ENCODE measurements at regions not wholly inside any gene's neighbourhood (a gene's known extent, or its start where the extent isn't known, plus 50 kb on each side); places are given as distances from the start of the nearest gene placed in this dataset.
"Not testable (repeated sequence)": the region's sequence is repeated elsewhere in the genome, so short reads cannot be mapped to it uniquely, and the experiment has no call there.

DNA sequence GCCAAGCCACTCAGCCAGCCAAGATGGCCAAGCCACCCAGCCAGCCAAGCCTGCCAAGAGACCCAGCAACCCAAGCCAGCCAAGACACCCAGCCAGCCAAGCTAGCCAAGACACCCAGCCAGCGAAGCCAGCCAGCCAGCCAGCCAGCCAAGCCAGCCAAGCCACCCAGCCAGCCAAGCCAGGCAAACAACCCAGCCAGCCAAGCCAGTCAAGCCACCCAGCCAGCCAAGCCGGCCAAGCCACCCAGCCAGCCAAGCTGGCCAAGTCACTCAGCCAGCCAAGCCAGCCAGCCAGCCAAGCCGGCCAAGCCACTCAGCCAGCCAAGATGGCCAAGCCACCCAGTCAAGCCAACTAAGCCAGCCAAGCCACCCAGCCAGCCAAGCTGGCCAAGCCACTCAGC is 337.5 kb upstream of the PLGLB2 start:
- not testable (repeated sequence) for DNase-seq (ENCODE audit: low read depth)

DNA sequence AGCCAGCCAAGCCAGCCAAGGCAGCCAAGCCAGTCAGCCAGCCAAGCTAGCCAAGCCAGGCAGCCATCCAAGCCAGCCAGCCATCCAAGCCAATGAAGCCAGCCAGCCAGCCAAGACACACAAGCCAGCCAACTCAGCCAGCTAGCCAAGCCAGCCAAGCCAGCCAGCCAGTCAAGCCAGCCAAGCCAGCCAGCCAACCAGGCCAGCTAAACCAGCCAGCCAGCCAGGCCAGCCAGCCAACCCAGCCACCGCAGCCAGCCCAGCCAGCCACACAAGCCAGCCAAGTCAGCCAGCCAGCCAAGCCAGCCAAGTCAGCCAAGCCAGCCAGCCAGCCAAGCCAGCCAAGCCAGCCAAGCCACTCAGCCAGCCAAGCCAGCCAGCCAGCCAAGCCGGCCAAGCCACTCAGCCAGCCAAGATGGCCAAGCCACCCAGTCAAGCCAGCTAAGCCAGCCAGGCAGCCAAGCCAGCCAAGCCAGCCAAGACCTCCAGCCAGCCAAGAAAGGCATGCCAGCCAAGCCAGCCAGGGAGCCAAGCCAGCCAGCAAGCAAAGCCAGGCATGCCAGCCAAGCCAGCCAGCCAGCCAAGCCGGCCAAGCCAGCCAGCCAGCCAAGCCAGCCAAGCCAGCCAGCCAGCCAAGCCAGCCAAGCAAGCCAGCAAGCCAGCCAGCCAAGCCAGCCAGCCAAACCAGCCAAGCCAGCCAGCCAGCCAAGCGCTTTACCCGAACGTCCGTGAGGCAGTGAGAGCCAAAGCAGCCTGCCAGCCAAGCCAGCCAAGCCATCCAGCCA is 335.7 kb upstream of the PLGLB2 start:
- DNase-seq (ENCODE audit: low read depth) = not testable (repeated sequence)

DNA sequence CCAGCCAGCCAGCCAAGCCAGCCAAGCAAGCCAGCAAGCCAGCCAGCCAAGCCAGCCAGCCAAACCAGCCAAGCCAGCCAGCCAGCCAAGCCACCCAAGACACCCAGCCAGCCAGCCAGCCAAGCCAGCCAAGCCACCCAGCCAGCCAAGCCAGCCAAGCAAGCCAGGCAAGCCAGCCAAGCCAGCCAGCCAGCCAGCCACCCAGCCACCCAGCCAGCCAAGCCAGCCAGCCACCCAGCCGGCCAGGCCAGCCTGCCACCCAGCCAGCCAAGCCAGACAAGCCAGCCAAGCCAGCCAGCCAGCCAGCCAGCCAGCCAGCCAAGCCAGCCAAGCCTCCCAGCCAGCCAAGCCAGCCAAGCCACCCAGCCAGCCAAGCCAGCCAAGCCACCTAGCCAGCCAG is 333.6 kb upstream of the PLGLB2 start:
- not testable (repeated sequence) for DNase-seq (ENCODE audit: low read depth)

DNA sequence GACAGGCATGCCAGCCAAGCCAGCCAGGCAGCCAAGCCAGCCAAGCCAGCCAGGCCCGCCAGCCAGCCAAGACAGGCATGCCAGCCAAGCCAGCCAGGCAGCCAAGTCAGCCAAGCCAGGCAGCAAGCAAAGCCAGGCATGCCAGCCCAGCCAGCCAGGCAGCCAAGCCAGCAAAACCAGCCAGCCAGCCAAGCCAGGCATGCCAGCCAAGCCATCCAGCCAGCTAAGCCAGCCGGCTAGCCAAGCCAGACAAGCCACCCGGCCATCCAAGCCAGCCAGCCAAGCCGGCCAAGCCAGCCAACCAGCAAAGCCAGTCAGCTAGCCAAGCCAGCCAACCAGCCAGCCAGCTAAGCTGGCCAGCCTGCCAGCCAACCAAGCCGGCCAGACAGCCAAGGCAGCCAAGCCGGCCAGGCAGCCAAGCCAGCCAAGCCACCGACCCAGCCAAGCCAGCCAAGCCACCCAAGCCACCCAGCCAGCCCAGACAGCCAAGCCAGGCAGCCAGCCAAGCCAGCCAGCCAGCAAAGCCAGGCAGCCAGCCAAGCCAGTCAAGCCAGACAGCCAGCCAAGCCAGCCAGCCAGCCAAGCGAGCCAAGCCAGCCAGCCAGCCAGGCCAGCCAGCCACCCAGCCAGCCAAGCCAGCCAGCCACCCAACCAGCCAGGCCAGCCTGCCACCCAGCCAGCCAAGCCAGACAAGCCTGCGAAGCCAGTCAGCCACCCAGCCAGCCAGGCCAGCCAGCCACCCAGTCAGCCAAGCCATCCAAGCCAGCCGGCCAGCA is 332.9 kb upstream of the PLGLB2 start:
- DNase-seq (ENCODE audit: low read depth) = not testable (repeated sequence)

DNA sequence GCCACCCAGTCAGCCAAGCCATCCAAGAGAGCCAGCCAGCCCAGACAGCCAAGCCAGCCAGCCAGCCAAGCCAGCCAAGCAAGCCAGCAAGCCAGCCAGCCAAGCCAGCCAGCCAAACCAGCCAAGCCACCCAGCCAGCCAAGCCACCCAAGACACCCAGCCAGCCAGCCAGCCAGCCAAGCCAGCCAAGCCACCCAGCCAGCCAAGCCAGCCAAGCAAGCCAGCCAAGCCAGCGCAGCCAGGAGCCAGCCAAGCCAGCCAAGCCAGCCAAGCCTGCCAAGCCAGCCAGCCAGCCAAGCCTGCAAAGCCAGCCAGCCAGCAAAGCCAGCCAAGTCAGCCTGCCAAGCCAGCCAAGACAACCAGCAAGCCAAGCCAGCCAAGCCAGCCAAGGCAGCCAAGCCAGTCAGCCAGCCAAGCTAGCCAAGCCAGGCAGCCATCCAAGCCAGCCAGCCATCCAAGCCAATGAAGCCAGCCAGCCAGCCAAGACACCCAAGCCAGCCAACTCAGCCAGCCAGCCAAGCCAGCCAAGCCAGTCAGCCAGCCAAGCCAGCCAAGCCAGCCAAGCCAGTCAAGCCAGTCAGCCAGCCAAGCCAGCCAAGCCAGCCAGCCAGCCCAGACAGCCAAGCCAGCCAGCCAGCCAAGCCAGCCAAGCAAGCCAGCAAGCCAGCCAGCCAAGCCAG is 332.2 kb upstream of the PLGLB2 start:
- DNase-seq (ENCODE audit: low read depth) = not testable (repeated sequence)

DNA sequence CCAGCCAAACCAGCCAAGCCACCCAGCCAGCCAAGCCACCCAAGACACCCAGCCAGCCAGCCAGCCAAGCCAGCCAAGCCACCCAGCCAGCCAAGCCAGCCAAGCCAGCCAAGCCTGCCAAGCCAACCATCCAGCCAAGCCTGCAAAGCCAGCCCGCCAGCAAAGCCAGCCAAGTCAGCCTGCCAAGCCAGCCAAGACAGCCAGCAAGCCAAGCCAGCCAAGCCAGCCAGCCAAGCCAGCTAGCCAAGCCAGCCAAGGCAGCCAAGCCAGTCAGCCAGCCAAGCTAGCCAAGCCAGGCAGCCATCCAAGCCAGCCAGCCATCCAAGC is 331.7 kb upstream of the PLGLB2 start:
- DNase-seq (ENCODE audit: low read depth) = not testable (repeated sequence)

DNA sequence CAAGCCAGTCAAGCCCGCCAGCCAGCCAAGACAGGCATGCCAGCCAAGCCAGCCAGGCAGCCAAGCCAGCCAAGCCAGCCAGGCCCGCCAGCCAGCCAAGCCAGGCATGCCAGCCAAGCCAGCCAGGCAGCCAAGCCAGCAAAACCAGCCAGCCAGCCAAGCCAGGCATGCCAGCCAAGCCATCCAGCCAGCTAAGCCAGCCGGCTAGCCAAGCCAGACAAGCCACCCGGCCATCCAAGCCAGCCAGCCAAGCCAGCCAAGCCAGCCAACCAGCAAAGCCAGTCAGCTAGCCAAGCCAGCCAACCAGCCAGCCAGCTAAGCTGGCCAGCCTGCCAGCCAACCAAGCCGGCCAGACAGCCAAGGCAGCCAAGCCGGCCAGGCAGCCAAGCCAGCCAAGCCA is 330.7 kb upstream of the PLGLB2 start:
- DNase-seq (ENCODE audit: low read depth) = not testable (repeated sequence)

DNA sequence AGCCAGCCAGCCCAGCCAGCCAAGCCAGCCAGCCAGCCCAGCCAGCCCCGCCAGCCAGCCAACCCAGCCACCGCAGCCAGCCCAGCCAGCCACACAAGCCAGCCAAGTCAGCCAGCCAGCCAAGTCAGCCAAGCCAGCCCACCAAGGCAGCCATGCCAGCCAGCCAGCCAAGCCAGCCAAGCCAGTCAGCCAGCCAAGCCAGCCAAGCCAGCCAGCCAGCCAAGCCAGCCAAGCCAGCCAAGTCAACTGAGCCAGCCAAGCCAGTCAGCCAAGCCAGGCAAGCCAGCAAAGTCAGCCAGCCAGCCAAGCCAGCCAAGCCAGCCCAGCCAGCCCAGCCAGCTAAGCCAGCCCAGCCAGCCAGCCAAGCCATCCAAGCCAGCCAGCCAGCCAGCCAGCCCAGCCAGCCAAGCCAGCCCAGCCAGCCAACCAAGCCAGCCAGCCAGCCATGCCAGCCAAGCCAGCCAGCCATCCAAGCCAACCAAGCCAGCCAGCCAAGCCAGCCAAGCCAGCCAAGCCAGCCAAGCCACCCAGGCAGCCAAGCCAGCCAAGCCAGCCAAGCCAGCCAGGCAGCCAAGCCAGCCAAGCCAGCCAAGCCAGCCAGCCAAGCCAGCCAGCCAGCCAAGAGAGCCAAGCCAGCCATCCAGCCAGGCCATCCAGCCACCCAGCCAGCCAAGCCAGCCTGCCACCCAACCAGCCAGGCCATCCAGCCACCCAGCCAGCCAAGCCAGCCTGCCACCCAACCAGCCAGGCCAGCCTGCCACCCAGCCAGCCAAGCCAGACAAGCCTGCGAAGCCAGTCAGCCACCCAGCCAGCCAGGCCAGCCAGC is 329.9 kb upstream of the PLGLB2 start:
- not testable (repeated sequence) for DNase-seq (ENCODE audit: low read depth)

DNA sequence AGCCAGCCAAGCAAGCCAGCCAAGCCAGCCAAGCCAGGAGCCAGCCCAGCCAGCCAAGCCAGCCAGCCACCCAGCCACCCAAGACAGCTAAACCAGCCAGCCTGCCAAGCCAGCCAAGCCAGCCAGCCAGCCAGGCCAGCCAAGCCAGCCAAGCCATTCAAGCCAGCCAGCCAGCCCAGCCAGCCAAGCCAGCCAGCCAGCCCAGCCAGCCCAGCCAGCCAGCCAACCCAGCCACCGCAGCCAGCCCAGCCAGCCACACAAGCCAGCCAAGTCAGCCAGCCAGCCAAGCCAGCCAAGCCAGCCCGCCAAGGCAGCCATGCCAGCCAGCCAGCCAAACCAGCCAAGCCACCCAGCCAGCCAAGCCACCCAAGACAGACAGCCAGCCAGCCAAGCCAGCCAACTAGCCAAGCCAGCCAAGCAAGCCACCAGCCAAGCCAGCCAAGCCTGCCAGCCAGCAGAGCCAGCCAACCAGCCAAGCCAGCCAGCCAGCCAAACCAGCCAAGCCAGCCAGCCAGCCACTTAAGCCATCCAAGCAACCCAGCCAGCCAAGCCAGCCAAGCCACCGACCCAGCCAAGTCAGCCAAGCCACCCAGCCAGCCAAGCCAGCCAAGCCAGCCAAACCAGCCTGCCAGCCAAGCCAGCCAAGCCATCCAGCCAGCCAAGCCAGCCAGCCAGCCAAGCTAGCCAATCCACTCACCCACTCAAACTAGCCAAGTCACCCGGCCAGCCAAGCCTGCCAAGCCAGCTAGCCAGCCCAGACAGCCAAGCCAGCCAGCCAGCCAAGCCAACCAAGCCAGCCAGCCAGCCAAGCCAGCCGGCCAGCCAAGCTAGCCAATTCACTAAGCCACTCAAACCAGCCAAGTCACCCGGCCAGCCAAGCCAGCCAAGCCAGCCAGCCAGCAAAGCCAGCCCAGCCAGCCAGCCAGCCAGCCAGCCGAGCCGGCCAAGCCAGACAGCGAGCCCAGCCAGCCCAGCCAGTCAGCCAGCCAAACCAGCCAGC is 328.8 kb upstream of the PLGLB2 start:
- not testable (repeated sequence) for DNase-seq (ENCODE audit: low read depth)

DNA sequence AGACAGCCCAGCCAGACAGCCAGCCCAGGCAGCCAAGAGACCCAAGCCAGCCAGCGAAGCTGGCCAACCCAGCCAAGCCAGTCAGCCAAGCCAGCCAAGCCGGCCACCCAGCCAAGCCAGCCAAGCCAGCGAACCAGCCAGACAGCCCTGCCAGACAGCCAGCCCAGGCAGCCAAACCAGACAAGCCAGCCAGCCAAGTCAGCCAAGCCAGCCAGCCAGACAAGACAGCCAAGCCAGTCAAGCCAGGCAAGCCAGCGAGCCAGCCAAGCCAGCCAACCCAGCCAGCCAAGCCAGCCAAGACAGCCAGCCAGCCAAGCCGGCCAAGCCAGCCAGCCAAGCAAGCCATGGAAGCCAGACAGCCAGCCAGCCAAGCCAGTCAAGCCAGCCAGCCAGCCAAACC is 327.9 kb upstream of the PLGLB2 start:
- not testable (repeated sequence) for DNase-seq (ENCODE audit: low read depth)

DNA sequence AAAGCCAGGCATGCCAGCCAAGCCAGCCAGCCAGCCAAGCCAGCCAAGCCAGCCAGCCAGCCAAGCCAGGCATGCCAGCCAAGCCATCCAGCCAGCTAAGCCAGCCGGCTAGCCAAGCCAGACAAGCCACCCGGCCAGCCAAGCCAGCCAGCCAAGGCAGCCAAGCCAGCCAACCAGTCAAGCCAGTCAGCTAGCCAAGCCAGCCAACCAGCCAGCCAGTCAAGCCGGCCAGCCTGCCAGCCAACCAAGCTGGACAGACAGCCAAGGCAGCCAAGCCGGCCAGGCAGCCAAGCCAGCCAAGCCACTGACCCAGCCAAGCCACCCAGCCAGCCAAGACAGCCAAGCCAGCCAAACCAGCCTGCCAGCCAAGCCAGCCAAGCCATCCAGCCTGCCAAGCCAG is 326.9 kb upstream of the PLGLB2 start:
- not testable (repeated sequence) for DNase-seq (ENCODE audit: low read depth)

DNA sequence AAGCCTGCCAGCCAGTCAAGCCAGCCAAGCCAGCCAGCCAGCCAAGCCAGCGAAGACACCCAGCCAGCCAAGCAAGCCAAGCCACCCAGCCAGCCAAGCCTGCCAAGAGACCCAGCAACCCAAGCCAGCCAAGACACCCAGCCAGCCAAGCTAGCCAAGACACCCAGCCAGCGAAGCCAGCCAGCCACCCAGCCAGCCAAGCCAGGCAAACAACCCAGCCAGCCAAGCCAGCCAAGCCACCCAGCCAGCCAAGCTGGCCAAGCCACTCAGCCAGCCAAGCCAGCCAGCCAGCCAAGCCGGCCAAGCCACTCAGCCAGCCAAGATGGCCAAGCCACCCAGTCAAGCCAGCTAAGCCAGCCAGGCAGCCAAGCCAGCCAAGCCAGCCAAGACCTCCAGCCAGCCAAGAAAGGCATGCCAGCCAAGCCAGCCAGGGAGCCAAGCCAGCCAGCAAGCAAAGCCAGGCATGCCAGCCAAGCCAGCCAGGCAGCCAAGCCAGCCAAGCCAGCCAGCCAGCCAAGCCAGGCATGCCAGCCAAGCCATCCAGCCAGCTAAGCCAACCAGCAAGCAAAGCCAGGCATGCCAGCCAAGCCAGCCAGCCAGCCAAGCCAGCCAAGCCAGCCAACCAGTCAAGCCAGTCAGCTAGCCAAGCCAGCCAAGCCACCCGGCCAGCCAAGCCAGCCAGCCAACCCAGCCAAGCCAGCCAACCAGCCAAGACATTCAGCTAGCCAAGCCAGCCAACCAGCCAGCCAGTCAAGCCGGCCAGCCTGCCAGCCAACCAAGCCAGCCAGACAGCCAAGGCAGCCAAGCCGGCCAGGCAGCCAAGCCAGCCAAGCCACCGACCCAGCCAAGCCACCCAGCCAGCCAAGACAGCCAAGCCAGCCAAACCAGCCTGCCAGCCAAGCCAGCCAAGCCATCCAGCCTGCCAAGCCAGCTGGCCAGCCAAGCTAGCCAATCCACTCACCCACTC is 323.8 kb upstream of the PLGLB2 start:
- DNase-seq (ENCODE audit: low read depth) = not testable (repeated sequence)

DNA sequence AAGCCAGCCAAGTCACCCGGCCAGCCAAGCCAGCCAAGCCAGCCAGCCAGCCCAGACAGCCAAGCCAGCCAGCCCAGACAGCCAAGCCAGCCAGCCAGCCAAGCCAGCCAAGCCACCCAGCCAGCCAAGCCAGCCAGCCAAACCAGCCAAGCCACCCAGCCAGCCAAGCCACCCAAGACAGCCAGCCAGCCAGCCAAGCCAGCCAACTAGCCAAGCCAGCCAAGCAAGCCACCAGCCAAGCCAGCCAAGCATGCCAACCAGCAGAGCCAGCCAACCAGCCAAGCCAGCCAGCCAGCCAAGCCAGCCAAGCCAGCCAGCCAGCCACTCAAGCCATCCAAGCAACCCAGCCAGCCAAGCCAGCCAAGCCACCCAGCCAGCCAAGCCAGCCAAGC is 323.1 kb upstream of the PLGLB2 start:
- not testable (repeated sequence) for DNase-seq (ENCODE audit: low read depth)

DNA sequence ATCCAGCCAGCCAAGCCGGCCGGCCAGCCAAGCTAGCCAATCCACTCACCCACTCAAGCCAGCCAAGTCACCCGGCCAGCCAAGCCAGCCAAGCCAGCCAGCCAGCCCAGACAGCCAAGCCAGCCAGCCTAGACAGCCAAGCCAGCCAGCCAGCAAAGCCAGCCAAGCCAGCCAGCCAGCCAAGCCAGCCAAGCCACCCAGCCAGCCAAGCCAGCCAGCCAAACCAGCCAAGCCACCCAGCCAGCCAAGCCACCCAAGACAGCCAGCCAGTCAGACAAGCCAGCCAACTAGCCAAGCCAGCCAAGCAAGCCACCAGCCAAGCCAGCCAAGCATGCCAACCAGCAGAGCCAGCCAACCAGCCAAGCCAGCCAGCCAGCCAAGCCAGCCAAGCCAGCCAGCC is 322.7 kb upstream of the PLGLB2 start:
- DNase-seq (ENCODE audit: low read depth) = not testable (repeated sequence)

DNA sequence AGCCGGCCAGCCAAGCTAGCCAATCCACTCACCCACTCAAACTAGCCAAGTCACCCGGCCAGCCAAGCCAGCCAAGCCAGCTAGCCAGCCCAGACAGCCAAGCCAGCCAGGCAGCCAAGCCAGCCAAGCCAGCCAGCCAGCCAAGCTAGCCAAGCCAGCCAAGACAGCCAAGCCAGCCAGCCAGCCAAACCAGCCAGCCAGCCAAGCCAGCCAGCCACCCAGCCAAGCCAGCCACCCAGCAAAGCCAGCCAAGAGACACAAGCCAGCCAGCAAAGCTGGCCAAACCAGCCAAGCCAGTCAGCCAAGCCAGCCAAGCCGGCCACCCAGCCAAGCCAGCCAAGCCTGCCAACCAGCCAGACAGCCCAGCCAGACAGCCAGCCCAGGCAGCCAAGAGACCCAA is 322.2 kb upstream of the PLGLB2 start:
- DNase-seq (ENCODE audit: low read depth) = not testable (repeated sequence)

DNA sequence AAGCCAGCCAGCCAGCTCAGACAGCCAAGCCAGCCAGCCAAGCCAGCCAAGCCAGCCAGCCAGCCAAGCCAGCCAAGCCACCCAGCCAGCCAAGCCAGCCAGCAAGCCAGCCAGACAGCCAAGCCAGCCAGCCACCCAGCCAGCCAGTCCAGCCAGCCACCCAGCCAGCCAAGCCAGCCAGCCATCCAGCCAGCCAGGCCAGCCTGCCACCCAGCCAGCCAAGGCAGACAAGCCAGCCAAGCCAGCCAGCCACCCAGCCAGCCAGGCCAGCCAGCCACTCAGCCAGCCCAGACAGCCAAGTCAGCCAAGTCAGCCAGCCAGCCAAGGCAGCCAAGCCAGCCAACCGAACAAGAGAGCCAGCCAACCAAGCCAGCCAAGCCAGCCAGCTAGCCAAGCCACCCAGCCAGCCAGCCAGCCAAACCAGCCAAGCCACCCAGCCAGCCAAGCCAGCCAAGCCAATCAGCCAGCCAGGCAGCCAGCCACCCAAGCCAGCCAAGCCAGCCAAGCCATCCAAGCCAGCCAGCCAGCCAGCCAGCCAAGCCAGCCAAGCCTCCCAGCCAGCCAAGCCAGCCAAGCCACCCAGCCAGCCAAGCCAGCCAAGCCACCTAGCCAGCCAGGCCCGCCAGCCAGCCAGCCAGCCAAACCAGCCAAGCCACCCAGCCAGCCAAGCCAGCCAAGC is 319.3 kb upstream of the PLGLB2 start:
- DNase-seq (ENCODE audit: low read depth) = not testable (repeated sequence)

DNA sequence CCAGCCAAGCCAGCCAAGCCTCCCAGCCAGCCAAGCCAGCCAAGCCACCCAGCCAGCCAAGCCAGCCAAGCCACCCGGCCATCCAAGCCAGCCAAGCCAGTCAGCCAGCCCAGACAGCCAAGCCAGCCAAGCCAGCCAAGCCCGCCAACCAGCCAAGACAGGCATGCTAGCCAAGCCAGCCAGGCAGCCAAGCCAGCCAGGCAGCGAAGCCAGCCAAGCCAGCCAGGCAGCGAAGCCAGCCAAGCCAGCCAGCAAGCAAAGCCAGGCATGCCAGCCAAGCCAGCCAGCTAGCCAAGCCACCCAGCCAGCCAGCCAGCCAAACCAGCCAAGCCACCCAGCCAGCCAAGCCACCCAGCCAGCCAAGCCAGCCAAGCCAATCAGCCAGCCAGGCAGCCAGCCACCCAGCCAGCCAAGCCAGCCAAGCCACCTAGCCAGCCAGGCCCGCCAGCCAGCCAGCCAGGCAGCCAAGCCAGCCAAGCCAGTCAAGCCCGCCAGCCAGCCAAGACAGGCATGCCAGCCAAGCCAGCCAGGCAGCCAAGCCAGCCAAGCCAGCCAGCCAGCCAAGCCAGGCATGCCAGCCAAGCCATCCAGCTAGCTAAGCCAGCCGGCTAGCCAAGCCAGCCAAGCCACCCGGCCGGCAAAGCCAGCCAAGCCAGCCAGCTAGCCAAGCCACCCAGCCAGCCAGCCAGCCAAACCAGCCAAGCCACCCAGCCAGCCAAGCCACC is 318.5 kb upstream of the PLGLB2 start:
- not testable (repeated sequence) for DNase-seq (ENCODE audit: low read depth)

DNA sequence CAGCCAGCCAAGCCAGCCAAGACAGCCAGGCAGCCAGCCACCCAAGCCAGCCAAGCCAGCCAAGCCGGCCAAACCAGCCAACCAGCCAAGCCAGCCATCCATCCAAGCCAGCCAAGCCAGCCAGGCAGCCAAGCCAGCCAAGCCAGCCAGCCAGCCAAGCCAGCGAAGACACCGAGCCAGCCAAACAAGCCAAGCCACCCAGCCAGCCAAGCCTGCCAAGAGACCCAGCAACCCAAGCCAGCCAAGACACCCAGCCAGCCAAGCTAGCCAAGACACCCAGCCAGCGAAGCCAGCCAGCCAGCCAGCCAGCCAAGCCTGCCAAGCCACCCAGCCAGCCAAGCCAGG is 318.0 kb upstream of the PLGLB2 start:
- DNase-seq (ENCODE audit: low read depth) = not testable (repeated sequence)

All from amniotic epithelial cell (primary cell).